ENCODE measurements at regions not wholly inside any gene's neighbourhood (a gene's known extent, or its start where the extent isn't known, plus 50 kb on each side); places are given as distances from the start of the nearest gene placed in this dataset.
"Not testable (repeated sequence)": the region's sequence is repeated elsewhere in the genome, so short reads cannot be mapped to it uniquely, and the experiment has no call there.

DNA sequence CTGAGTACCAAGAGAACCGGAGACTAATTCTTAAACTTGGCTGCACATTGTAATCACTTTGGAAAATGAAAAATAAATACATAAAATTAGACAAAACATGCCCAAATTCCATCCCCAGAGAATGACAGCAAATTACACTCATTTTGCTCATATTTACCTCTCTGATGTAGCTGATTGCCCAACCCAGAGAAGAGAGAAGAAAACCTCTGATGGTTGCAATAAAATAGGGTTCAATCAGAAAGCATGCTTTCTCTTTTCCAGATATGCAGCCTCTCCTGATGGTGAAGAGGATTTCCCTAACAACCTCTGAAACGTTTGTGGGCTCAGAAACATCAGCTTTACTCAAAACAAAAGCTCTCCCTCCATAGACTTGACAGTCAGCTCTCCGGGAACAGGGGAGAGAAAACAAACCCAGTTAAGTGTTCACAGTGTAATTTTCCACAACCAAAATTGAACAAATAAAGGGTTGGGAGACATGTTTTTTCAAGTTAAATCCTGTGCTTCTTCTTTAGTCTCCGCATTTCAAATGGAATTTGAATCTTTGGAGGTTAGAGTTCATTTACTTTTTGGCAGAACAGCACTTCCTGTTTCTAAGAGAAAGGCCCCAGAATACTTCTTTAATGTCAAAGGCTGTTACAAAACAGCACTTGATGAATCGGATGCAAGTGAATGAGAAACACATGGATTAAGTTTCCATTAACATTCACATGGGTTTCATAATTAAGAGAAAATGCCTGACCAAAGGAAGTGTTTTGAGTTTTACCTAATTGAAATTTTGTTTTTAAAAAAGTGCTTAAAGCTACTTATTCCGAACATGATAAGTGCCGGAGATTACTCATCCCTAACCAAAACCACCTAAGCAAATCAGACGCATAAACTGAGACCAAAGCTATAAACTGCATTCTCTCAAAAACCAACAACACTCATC, 570.1 kb upstream of the SYT4 start:
- no peaks in the 10 kb centered on the region for H4K20me1 ChIP-seq (ENCODE audit: insufficient read depth)

GRCh38 chr18:43849831-43850230, 572.5 kb upstream of the SYT4 start:
- not testable (repeated sequence) for H3K79me2 ChIP-seq (ENCODE audit: insufficient read depth, low read depth); H4K20me1 ChIP-seq (ENCODE audit: insufficient read depth); H3K4me3 ChIP-seq (IDR thresholded peaks at IDR 0.05; ENCODE audit: insufficient read depth, low read depth, low read length); H3K36me3 ChIP-seq (ENCODE audit: insufficient read depth); H3K4me2 ChIP-seq; H3K27ac ChIP-seq; H3K27me3 ChIP-seq (ENCODE audit: insufficient read depth, low read depth); H3K4me1 ChIP-seq (ENCODE audit: low read depth, poor library complexity, severe bottlenecking); H3K9ac ChIP-seq; H2AFZ ChIP-seq (ENCODE audit: low read depth)

More for the DNA sequence above, 570.1 kb upstream of the SYT4 start:
- Histone ChIP-seq H3K27me3 (ENCODE audit: insufficient read depth, low read depth) (no peaks in the 10 kb centered on the region), H2AFZ (ENCODE audit: low read depth) (no peak overlapping the region), H3K9ac (no peak overlapping the region), H3K36me3 (ENCODE audit: insufficient read depth) (no peaks in the 10 kb centered on the region), H3K4me1 (ENCODE audit: low read depth, poor library complexity, severe bottlenecking) (no peaks in the 10 kb centered on the region), H3K79me2 (ENCODE audit: insufficient read depth, low read depth) (no peaks in the 10 kb centered on the region), H3K27ac (no peak overlapping the region), H3K4me2 (no peak overlapping the region), H3K4me3 (IDR thresholded peaks at IDR 0.05; ENCODE audit: insufficient read depth, low read depth, low read length) (no peak overlapping the region)
- TF ChIP-seq, protein P1, sequence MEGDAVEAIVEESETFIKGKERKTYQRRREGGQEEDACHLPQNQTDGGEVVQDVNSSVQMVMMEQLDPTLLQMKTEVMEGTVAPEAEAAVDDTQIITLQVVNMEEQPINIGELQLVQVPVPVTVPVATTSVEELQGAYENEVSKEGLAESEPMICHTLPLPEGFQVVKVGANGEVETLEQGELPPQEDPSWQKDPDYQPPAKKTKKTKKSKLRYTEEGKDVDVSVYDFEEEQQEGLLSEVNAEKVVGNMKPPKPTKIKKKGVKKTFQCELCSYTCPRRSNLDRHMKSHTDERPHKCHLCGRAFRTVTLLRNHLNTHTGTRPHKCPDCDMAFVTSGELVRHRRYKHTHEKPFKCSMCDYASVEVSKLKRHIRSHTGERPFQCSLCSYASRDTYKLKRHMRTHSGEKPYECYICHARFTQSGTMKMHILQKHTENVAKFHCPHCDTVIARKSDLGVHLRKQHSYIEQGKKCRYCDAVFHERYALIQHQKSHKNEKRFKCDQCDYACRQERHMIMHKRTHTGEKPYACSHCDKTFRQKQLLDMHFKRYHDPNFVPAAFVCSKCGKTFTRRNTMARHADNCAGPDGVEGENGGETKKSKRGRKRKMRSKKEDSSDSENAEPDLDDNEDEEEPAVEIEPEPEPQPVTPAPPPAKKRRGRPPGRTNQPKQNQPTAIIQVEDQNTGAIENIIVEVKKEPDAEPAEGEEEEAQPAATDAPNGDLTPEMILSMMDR (conservative IDR thresholded peaks at IDR 0.05; ENCODE audit: low read depth, low read length), result no peak

GRCh38 chr18:43855376-43855775, 578.1 kb upstream of the SYT4 start:
- no peaks in the 10 kb centered on the region for H3K4me1 ChIP-seq (ENCODE audit: low read depth, poor library complexity, severe bottlenecking)
- no peaks in the 10 kb centered on the region for H4K20me1 ChIP-seq (ENCODE audit: insufficient read depth)
- H3K27ac ChIP-seq, result no peak overlapping the region
- no peak overlapping the region for H3K4me2 ChIP-seq
- H3K27me3 ChIP-seq (ENCODE audit: insufficient read depth, low read depth), result no peaks in the 10 kb centered on the region
- no peak overlapping the region for H2AFZ ChIP-seq (ENCODE audit: low read depth)
- no peaks in the 10 kb centered on the region for H3K36me3 ChIP-seq (ENCODE audit: insufficient read depth)
- H3K4me3 ChIP-seq (IDR thresholded peaks at IDR 0.05; ENCODE audit: insufficient read depth, low read depth, low read length), result no peak overlapping the region
- TF ChIP-seq, protein P1 (conservative IDR thresholded peaks at IDR 0.05; ENCODE audit: low read depth, low read length), result no peak
- no peaks in the 10 kb centered on the region for H3K79me2 ChIP-seq (ENCODE audit: insufficient read depth, low read depth)
- H3K9ac ChIP-seq, result no peak overlapping the region

GRCh38 chr18:43863180-43863579, 585.9 kb upstream of the SYT4 start:
- H4K20me1 ChIP-seq (ENCODE audit: insufficient read depth), result no peaks in the 10 kb centered on the region
- no peaks in the 10 kb centered on the region for H3K27me3 ChIP-seq (ENCODE audit: insufficient read depth, low read depth)
- no peak overlapping the region for H3K4me3 ChIP-seq (IDR thresholded peaks at IDR 0.05; ENCODE audit: insufficient read depth, low read depth, low read length)
- no peaks in the 10 kb centered on the region for H3K4me1 ChIP-seq (ENCODE audit: low read depth, poor library complexity, severe bottlenecking)
- H3K36me3 ChIP-seq (ENCODE audit: insufficient read depth), result no peaks in the 10 kb centered on the region
- H3K27ac ChIP-seq, result no peak overlapping the region
- H2AFZ ChIP-seq (ENCODE audit: low read depth), result no peak overlapping the region
- no peaks in the 10 kb centered on the region for H3K79me2 ChIP-seq (ENCODE audit: insufficient read depth, low read depth)
- no peak overlapping the region for H3K4me2 ChIP-seq
- TF ChIP-seq, protein P1 (conservative IDR thresholded peaks at IDR 0.05; ENCODE audit: low read depth, low read length), result no peak
- H3K9ac ChIP-seq, result no peak overlapping the region

DNA sequence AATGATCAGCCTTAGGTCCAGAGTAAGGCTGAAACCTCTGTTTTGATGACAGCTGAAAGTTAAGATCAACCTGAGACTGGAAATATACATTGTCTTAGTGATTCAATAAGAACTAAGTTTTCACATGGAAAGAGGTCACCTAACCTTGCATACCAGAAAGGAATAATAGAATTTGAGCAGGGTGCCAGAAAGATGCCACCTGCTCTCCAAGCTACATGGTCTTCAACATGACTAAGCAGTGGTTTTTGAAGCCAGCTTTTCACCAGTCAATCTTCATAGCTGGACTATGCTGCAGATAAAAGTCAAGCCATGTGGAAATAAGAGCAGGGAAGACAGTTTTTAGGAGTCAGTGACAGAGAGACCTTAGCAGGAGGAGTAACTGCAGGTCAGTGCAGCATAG, 589.4 kb upstream of the SYT4 start:
- Histone ChIP-seq H3K4me2 (no peak overlapping the region), H3K79me2 (ENCODE audit: insufficient read depth, low read depth) (no peaks in the 10 kb centered on the region), H3K4me1 (ENCODE audit: low read depth, poor library complexity, severe bottlenecking) (no peaks in the 10 kb centered on the region), H3K9ac (no peak overlapping the region), H4K20me1 (ENCODE audit: insufficient read depth) (no peaks in the 10 kb centered on the region), H2AFZ (ENCODE audit: low read depth) (no peak overlapping the region), H3K36me3 (ENCODE audit: insufficient read depth) (no peaks in the 10 kb centered on the region), H3K4me3 (IDR thresholded peaks at IDR 0.05; ENCODE audit: insufficient read depth, low read depth, low read length) (no peak overlapping the region), H3K27ac (no peak overlapping the region), H3K27me3 (ENCODE audit: insufficient read depth, low read depth) (no peaks in the 10 kb centered on the region)
- TF ChIP-seq, protein P1 (conservative IDR thresholded peaks at IDR 0.05; ENCODE audit: low read depth, low read length), result no peak

Measured in KMS-11 (cell line).